DND-41 (cell line): ENCODE measurements at regions not wholly inside any gene's neighbourhood (a gene's known extent, or its start where the extent isn't known, plus 50 kb on each side); places are given as distances from the start of the nearest gene placed in this dataset.

Experiments used
- ATAC-seq: fragments of 200-7000 bp; cut with Tn5 transposase; 3 replicates; pipeline ENCODE4 v1.9.1; 2021; ENCODE audit warnings: low read depth; ENCODE audit not compliant: insufficient read depth
- DNase-seq: peaks from one replicate; pipeline ENCODE4 v3.0.0-alpha.2; 2020
- H2AFZ ChIP-seq: 2 replicates; pipeline ENCODE4 v1.6.0; 2012; ENCODE audit warnings: low read depth, low read length
- H3K27ac ChIP-seq: 2 replicates; pipeline ENCODE4 v1.5.1; 2012; ENCODE audit warnings: low read length, inconsistent platforms
- H3K27me3 ChIP-seq: fragments of 200-600 bp; sonication (generic); 2 replicates; pipeline ENCODE4 v1.6.0; 2012; ENCODE audit warnings: low read length, mild to moderate bottlenecking, inconsistent platforms; ENCODE audit not compliant: insufficient read depth, poor library complexity
- H3K36me3 ChIP-seq: 2 replicates; pipeline ENCODE4 v1.5.1; 2012; ENCODE audit warnings: low read length, inconsistent platforms; ENCODE audit not compliant: insufficient read depth
- H3K4me1 ChIP-seq: 2 replicates; pipeline ENCODE4 v1.5.1; 2012; ENCODE audit warnings: mild to moderate bottlenecking, low read length; ENCODE audit not compliant: insufficient read depth
- H3K4me2 ChIP-seq: 2 replicates; pipeline ENCODE4 v1.6.0; 2012; ENCODE audit warnings: mild to moderate bottlenecking, moderate library complexity, low read length, inconsistent platforms; ENCODE audit not compliant: insufficient read depth
- H3K4me3 ChIP-seq, 2 experiments: fragments of 200-600 bp in 1 of 2; shearing (Covaris generic) in 1 of 2; 2 replicates each; pipeline ENCODE4 v1.5.1; 2012 to 2016; ENCODE audit warnings: inconsistent platforms in 2 of 2, low read length in 2 of 2, mild to moderate bottlenecking in 2 of 2, low read depth in 1 of 2, moderate library complexity in 1 of 2
- H3K79me2 ChIP-seq: 2 replicates; pipeline ENCODE4 v1.6.0; 2012; ENCODE audit warnings: low read length, inconsistent platforms; ENCODE audit not compliant: insufficient read depth
- H3K9ac ChIP-seq: 2 replicates; pipeline ENCODE4 v1.6.0; 2012; ENCODE audit warnings: low read depth, mild to moderate bottlenecking, inconsistent platforms, low read length, moderate library complexity
- H3K9me3 ChIP-seq: 2 replicates; pipeline ENCODE4 v1.5.1; 2012; ENCODE audit warnings: low read length, moderate library complexity, mild to moderate bottlenecking, inconsistent platforms; ENCODE audit not compliant: insufficient read depth, severe bottlenecking
- H4K20me1 ChIP-seq: 2 replicates; pipeline ENCODE4 v1.6.0; 2012; ENCODE audit warnings: low read length; ENCODE audit not compliant: insufficient read depth
- EZH2 ChIP-seq: IDR thresholded peaks from 3 replicates; pipeline ENCODE4 v1.6.1; 2012; ENCODE audit warnings: borderline replicate concordance, low read depth, mild to moderate bottlenecking, moderate library complexity, low read length, inconsistent platforms; ENCODE audit not compliant: severe bottlenecking
- TF ChIP-seq, protein P1 (sequence below): IDR thresholded peaks from 2 replicates; pipeline ENCODE4 v1.5.1; 2012; ENCODE audit warnings: borderline replicate concordance, low read length, moderate library complexity, mild to moderate bottlenecking; ENCODE audit not compliant: poor library complexity, severe bottlenecking; ENCODE audit errors: extremely low read depth

DNA sequence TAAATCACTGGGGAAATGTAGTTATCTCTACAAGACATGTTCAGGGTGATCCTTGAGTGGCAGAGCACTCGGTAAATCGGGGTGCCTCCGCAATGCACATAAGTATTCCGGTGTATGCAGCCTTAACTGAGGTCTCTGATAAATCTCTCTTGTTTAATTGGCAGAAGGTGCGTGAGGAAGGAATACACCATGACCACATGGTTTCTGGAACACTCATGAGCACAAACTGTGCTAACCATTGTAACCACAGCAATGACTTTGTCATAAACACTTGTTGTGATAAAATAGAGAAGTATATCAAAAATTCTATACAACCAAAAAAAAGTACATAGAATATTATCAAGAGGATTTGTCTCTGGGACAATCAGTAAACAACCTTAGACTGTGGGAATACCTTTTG, 146.8 kb upstream of the DIO2 start:
- no peaks in the 10 kb centered on the region for H3K27me3 ChIP-seq
- H3K4me2 ChIP-seq: no peak overlapping the region
- TF ChIP-seq EZH2: no peak
- no peak overlapping the region for H2AFZ ChIP-seq
- H3K36me3 ChIP-seq: no peaks in the 10 kb centered on the region
- no peaks in the 10 kb centered on the region for H3K9me3 ChIP-seq
- H3K9ac ChIP-seq: no peak overlapping the region
- no peak for ATAC-seq
- no peaks in the 10 kb centered on the region for H3K79me2 ChIP-seq
- H3K27ac ChIP-seq: no peak overlapping the region
- H3K4me3 ChIP-seq: no peak overlapping the region
- DNase-seq: no peak
- H4K20me1 ChIP-seq: no peaks in the 10 kb centered on the region
- no peaks in the 10 kb centered on the region for H3K4me1 ChIP-seq

DNA sequence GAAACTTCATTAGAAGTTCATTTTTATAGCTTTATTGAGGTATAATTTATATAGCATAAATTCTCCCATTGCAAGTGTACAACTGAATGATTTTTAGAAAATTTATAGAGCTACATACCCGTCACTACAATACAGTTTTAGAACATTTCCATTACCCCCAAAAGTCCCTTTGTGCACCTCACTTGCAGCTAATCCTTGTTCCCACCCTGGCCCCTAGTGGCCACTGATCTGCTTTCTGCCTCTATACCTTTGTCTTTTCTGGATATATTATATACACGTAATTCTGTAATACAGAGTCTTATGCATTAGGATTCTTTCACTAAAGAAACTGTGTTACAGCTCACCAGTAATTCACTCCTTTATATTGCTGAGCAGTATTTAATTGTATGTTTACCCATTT, 145.1 kb upstream of the DIO2 start:
- no peaks in the 10 kb centered on the region for H4K20me1 ChIP-seq
- H3K27me3 ChIP-seq: no peaks in the 10 kb centered on the region
- H3K9ac ChIP-seq: no peak overlapping the region
- H3K4me2 ChIP-seq: no peak overlapping the region
- H3K4me1 ChIP-seq: no peaks in the 10 kb centered on the region
- H3K4me3 ChIP-seq: no peak overlapping the region
- no peaks in the 10 kb centered on the region for H3K79me2 ChIP-seq
- H3K9me3 ChIP-seq: no peaks in the 10 kb centered on the region
- no peak for TF ChIP-seq EZH2
- TF ChIP-seq, protein P1, sequence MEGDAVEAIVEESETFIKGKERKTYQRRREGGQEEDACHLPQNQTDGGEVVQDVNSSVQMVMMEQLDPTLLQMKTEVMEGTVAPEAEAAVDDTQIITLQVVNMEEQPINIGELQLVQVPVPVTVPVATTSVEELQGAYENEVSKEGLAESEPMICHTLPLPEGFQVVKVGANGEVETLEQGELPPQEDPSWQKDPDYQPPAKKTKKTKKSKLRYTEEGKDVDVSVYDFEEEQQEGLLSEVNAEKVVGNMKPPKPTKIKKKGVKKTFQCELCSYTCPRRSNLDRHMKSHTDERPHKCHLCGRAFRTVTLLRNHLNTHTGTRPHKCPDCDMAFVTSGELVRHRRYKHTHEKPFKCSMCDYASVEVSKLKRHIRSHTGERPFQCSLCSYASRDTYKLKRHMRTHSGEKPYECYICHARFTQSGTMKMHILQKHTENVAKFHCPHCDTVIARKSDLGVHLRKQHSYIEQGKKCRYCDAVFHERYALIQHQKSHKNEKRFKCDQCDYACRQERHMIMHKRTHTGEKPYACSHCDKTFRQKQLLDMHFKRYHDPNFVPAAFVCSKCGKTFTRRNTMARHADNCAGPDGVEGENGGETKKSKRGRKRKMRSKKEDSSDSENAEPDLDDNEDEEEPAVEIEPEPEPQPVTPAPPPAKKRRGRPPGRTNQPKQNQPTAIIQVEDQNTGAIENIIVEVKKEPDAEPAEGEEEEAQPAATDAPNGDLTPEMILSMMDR: peak; percentile 57
- DNase-seq (peak; percentile 11), ATAC-seq (peak; percentile 57; the same call in 1 of the 3 replicates)
- no peak overlapping the region for H3K27ac ChIP-seq
- no peak overlapping the region for H2AFZ ChIP-seq
- H3K36me3 ChIP-seq: no peaks in the 10 kb centered on the region

DNA sequence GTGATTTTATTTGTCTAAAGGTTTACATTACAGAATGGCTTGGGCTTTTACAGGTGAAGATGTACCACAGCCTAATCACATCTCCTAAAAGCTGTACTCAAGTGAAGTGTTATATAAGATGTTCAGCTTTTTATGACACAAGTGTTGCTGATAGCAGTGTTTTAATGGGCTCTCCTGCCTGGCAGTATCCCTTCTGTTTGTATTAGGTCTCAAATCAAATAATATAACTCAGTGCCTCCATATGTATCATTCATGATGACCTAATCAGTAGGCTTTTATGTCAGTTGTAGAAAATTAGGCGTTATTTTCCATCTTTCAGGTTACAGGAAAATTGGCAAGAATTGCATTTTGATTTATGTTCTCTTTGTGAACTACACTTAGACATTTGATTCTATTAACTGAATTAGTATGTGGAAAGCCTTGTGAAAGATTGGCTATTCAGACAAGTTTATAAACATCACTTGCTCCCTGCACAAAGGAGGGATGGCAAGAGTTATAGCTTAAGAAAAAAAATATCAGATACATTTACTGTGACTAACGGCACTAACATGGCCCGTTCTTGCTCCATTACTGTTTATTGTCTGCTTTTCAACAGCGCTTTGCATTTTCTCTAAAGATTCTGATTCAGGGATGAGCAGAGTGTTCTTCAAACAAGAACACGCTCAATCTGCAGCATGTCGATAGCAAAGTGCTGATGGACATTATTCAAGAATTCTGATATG, 143.7 kb upstream of the DIO2 start:
- Histone ChIP-seq H3K4me1 (no peaks in the 10 kb centered on the region), H3K9ac (no peak overlapping the region), H3K27me3 (no peaks in the 10 kb centered on the region), H4K20me1 (no peaks in the 10 kb centered on the region), H2AFZ (no peak overlapping the region), H3K4me3 (no peak overlapping the region), H3K9me3 (no peaks in the 10 kb centered on the region), H3K36me3 (no peaks in the 10 kb centered on the region), H3K27ac (no peak overlapping the region), H3K79me2 (no peaks in the 10 kb centered on the region), H3K4me2 (no peak overlapping the region)
- no peak for TF ChIP-seq EZH2
- ATAC-seq (no peak), DNase-seq (no peak)

DNA sequence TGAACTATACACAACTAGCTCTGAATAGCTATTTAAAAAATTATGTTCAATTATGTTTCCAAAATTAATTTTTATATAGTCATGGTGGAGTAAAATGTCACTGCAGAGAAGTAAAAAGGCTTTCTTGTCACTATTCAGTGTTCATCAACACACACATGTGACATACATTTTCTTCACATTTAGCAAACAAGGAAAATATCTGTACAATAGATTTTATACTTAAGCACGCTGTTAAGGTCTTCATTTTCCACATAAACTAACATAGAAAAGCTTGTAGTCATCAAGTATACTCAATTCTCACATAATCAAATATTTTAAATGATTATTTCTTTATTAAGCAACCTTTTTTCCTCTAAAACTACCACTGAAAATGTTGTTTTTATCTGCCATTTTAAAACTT, 141.2 kb upstream of the DIO2 start:
- DNase-seq (no peak), ATAC-seq (no peak)
- Histone ChIP-seq H3K27me3 (no peaks in the 10 kb centered on the region), H4K20me1 (no peaks in the 10 kb centered on the region), H3K79me2 (no peaks in the 10 kb centered on the region), H3K9me3 (no peaks in the 10 kb centered on the region), H3K27ac (no peak overlapping the region), H3K9ac (no peak overlapping the region), H3K36me3 (no peaks in the 10 kb centered on the region), H3K4me3 (no peak overlapping the region), H2AFZ (no peak overlapping the region), H3K4me2 (no peak overlapping the region), H3K4me1 (no peaks in the 10 kb centered on the region)
- TF ChIP-seq, protein P1: no peak
- TF ChIP-seq EZH2: no peak
